NT2/D1 (cell line): ENCODE measurements at regions not wholly inside any gene's neighbourhood (a gene's known extent, or its start where the extent isn't known, plus 50 kb on each side); places are given as distances from the start of the nearest gene placed in this dataset.

Source experiments
- DNase-seq: peaks from one replicate; pipeline ENCODE4 v3.0.0-alpha.2; 2011; ENCODE audit warnings: low read depth, low spot score
- H3K27me3 ChIP-seq: 2 replicates; pipeline ENCODE4 v1.6.0; 2011; ENCODE audit warnings: mild to moderate bottlenecking; ENCODE audit not compliant: insufficient read length, insufficient read depth
- H3K36me3 ChIP-seq: 2 replicates; pipeline ENCODE4 v1.6.1; 2011; ENCODE audit warnings: mild to moderate bottlenecking, low read length, mixed read lengths; ENCODE audit not compliant: insufficient read depth, insufficient read length
- H3K4me1 ChIP-seq: 2 replicates; pipeline ENCODE4 v1.5.1; 2011; ENCODE audit not compliant: insufficient read depth, insufficient read length
- H3K4me3 ChIP-seq: 2 replicates; pipeline ENCODE4 v1.5.1; 2011; ENCODE audit warnings: low read depth; ENCODE audit not compliant: insufficient read length
- H3K9ac ChIP-seq: 2 replicates; pipeline ENCODE4 v1.6.0; 2011; ENCODE audit warnings: low read depth; ENCODE audit not compliant: insufficient read length
- H3K9me3 ChIP-seq: 2 replicates; pipeline ENCODE4 v1.5.1; 2011; ENCODE audit warnings: mild to moderate bottlenecking, low read length; ENCODE audit not compliant: insufficient read depth
- SUZ12 ChIP-seq: IDR thresholded peaks from 2 replicates; pipeline ENCODE4 v1.6.1; 2011; ENCODE audit not compliant: insufficient read length, insufficient read depth; ENCODE audit errors: extremely low read depth
- YY1 ChIP-seq: IDR thresholded peaks from 2 replicates; pipeline ENCODE4 v1.6.1; 2011; ENCODE audit not compliant: insufficient read length, insufficient read depth
- ZNF274 ChIP-seq: IDR thresholded peaks from 2 replicates; pipeline ENCODE4 v1.6.1; 2011; ENCODE audit warnings: mild to moderate bottlenecking, low read depth, low read length

GRCh38 chr11:122285070-122285988 is 169.3 kb upstream of the BLID start:
- Histone ChIP-seq H3K27me3 (no peaks in the 10 kb centered on the region), H3K9ac (no peak overlapping the region), H3K4me3 (no peak overlapping the region), H3K4me1 (no peaks in the 10 kb centered on the region), H3K9me3 (no peaks in the 10 kb centered on the region), H3K36me3 (no peaks in the 10 kb centered on the region)
- TF ChIP-seq SUZ12, result no peak
- TF ChIP-seq ZNF274, result no peak
- no peak for TF ChIP-seq YY1
- no peak for DNase-seq

DNA sequence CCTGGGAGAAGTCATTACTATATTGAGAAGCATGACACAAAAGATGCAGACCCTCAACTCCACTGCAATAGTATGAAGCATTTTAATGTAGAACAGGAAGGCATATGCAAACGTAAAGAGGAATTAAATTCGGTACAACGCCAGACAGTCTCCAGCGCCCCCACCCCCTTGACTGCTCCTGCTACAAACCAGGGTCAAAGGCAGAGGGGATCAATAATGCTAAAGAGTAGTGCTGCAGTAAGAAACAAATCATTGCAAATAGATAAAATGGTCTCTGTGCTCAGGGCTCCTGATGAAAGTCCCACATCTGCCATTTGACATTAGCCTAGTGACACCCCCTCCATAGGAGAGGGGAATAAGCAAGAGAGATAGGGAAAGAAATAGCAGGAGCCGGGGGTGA is 164.9 kb upstream of the BLID start:
- Histone ChIP-seq H3K9ac (no peak overlapping the region), H3K36me3 (no peaks in the 10 kb centered on the region), H3K27me3 (no peaks in the 10 kb centered on the region), H3K9me3 (no peaks in the 10 kb centered on the region), H3K4me1 (no peaks in the 10 kb centered on the region), H3K4me3 (no peak overlapping the region)
- TF ChIP-seq SUZ12 (no peak), YY1 (no peak), ZNF274 (no peak)
- no peak for DNase-seq

- TF ChIP-seq YY1 (no peak), ZNF274 (no peak), SUZ12 (no peak)
- H3K9ac ChIP-seq, result no peak overlapping the region
- no peak for DNase-seq
These were observed 163.2 kb upstream of the BLID start for GRCh38 chr11:122279194-122279593.

GRCh38 chr11:122277493-122277892 is 161.5 kb upstream of the BLID start:
- Histone ChIP-seq H3K4me1 (no peaks in the 10 kb centered on the region), H3K4me3 (no peak overlapping the region), H3K36me3 (no peaks in the 10 kb centered on the region), H3K27me3 (no peaks in the 10 kb centered on the region), H3K9ac (no peak overlapping the region), H3K9me3 (no peaks in the 10 kb centered on the region)
- no peak for TF ChIP-seq SUZ12
- no peak for DNase-seq

More at GRCh38 chr11:122279194-122279593, 163.2 kb upstream of the BLID start:
- Histone ChIP-seq H3K9me3 (no peaks in the 10 kb centered on the region), H3K27me3 (no peaks in the 10 kb centered on the region), H3K36me3 (no peaks in the 10 kb centered on the region), H3K4me1 (no peaks in the 10 kb centered on the region), H3K4me3 (no peak overlapping the region)

DNA sequence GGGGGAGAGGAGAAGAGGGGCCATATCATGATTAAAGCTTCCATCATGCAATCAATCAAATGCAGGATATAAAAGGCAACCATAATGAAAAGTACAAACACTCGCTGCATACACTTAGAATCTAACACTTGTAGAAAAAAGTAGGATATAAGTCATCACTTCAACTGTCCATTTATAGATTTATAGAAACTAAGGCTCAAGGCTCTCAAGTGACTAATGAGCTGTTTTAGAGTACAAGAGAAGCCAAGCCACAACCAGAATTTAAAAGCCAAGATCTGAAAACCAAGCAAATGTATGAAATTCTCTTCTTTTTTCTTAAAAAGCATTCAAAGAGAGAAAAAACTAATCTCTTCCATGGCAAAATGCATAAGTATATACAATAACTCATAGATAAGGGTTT is 160.2 kb upstream of the BLID start:
- no peak overlapping the region for H3K9ac ChIP-seq
- H3K36me3 ChIP-seq, result no peaks in the 10 kb centered on the region
- no peak overlapping the region for H3K4me3 ChIP-seq
- H3K27me3 ChIP-seq, result no peaks in the 10 kb centered on the region
- no peak for TF ChIP-seq SUZ12
- TF ChIP-seq ZNF274, result no peak
- no peak for TF ChIP-seq YY1
- no peak for DNase-seq
- no peaks in the 10 kb centered on the region for H3K9me3 ChIP-seq
- H3K4me1 ChIP-seq, result no peaks in the 10 kb centered on the region

DNA sequence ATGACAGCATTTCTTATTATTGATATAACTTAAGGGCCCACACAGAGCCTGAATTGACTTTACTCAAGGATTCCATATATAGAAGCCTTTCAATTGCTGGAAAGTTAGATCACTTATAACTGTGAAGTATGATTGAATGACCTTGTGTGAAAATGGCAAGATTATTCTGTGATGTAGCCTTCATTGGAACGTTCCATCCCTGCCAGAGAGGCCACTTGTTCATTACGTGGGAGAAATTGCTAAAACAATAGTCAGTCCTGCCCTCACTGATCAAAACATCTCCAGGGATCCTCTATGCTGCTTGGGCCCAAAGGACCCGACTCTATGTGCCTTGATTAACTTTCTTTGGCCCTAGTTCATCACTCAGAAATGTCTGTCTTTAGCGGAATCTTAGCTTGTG is 159.5 kb upstream of the BLID start:
- no peaks in the 10 kb centered on the region for H3K36me3 ChIP-seq
- H3K27me3 ChIP-seq, result no peaks in the 10 kb centered on the region
- no peak overlapping the region for H3K4me3 ChIP-seq
- no peaks in the 10 kb centered on the region for H3K4me1 ChIP-seq
- H3K9ac ChIP-seq, result no peak overlapping the region
- no peak for TF ChIP-seq ZNF274
- no peak for TF ChIP-seq SUZ12
- TF ChIP-seq YY1, result no peak
- no peak for DNase-seq
- H3K9me3 ChIP-seq, result no peaks in the 10 kb centered on the region

DNA sequence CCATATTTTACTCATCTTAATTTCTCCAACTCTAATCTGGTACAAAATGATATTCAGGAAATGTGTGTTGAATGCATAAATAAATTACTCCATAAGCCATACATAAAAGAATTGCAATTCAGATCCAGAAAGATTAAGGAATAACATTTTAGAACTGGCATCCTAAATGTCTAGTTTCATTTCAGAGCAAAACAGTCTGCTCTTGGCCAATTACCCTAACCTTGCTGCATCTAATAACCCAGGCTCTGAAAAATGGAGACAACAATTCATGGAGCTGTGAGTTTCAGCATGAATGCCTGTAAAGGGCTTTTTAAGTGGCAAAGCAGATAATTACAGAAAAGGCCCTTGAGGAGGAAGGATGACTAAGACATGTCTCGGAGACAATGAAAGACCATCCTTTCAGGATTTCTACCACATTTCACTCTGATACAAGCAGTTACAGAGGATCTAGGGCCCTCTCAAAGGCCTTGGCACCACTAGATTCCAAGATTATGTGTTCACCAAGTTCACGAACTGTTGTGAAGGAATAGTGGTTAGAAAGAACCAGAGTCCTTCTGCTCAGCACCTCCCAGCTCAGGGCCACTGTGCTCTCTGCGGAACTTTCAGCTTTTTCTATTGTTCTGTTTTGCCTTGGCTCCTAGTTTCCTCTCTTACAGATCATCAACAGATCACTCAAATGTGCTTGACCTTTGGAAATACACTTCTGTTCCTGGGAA is 157.6 kb upstream of the BLID start:
- DNase-seq, result no peak
- no peaks in the 10 kb centered on the region for H3K36me3 ChIP-seq

More for the DNA sequence above, 157.6 kb upstream of the BLID start:
- no peaks in the 10 kb centered on the region for H3K4me1 ChIP-seq
- no peak overlapping the region for H3K4me3 ChIP-seq
- H3K27me3 ChIP-seq, result no peaks in the 10 kb centered on the region
- no peak for TF ChIP-seq YY1
- TF ChIP-seq SUZ12, result no peak
- no peak for TF ChIP-seq ZNF274
- H3K9ac ChIP-seq, result no peak overlapping the region
- H3K9me3 ChIP-seq, result no peaks in the 10 kb centered on the region
